HEK293T (cell line): ENCODE measurements at regions not wholly inside any gene's neighbourhood (a gene's known extent, or its start where the extent isn't known, plus 50 kb on each side); places are given as distances from the start of the nearest gene placed in this dataset.

ENCODE experiments used
- CTCF ChIA-PET: fragments of 350-600 bp; formaldehyde crosslinking; extraction: SDS; loops from one replicate; lab custom pipeline; 2021; ENCODE audit warnings: antibody characterized with exemption, inconsistent platforms; lab: Yijun Ruan, JAX
- POLR2A ChIA-PET: fragments of 350-600 bp; formaldehyde crosslinking; extraction: SDS; loops from one replicate; lab custom pipeline; 2020; ENCODE audit warnings: antibody characterized with exemption, inconsistent platforms; lab: Yijun Ruan, JAX
- DNase-seq: peaks from one replicate; pipeline ENCODE4 v3.0.0; 2012; ENCODE audit warnings: mixed read lengths; ENCODE audit errors: extremely low spot score
- ARNT ChIP-seq: fragments of 450-650 bp; IDR thresholded peaks from 2 replicates; pipeline ENCODE4 v1.6.1; 2017; ENCODE audit warnings: mild to moderate bottlenecking
- BHLHE40 ChIP-seq: fragments of 450-650 bp; IDR thresholded peaks from 2 replicates; pipeline ENCODE4 v1.6.1; 2016; ENCODE audit warnings: mild to moderate bottlenecking, moderate library complexity, borderline replicate concordance
- CTBP1 ChIP-seq: fragments of 450-650 bp; IDR thresholded peaks from 2 replicates; pipeline ENCODE4 v1.6.1; 2016; ENCODE audit warnings: borderline replicate concordance
- ELF4 ChIP-seq: fragments of 450-650 bp; IDR thresholded peaks from 2 replicates; pipeline ENCODE4 v1.6.1; 2017; ENCODE audit warnings: antibody characterized with exemption
- FOXA1 ChIP-seq: fragments of 450-650 bp; IDR thresholded peaks from 2 replicates; pipeline ENCODE4 v1.6.1; 2016; ENCODE audit warnings: mild to moderate bottlenecking
- FOXK2 ChIP-seq: fragments of 450-650 bp; IDR thresholded peaks from 2 replicates; pipeline ENCODE4 v1.6.1; 2016; ENCODE audit warnings: mild to moderate bottlenecking
- FOXM1 ChIP-seq: fragments of 450-650 bp; IDR thresholded peaks from 2 replicates; pipeline ENCODE4 v1.6.1; 2017; ENCODE audit warnings: mild to moderate bottlenecking, borderline replicate concordance
- HDGF ChIP-seq: fragments of 450-650 bp; IDR thresholded peaks from 2 replicates; pipeline ENCODE4 v1.6.1; 2017; ENCODE audit warnings: antibody characterized with exemption, borderline replicate concordance
- L3MBTL2 ChIP-seq: fragments of 450-650 bp; conservative IDR thresholded peaks from 2 replicates; pipeline ENCODE4 v1.6.1; 2016; ENCODE audit warnings: mild to moderate bottlenecking
- LEF1 ChIP-seq: fragments of 450-650 bp; IDR thresholded peaks from 2 replicates; pipeline ENCODE4 v1.6.1; 2017; ENCODE audit warnings: mild to moderate bottlenecking, borderline replicate concordance
- NFRKB ChIP-seq: fragments of 450-650 bp; IDR thresholded peaks from 2 replicates; pipeline ENCODE4 v1.6.1; 2016; ENCODE audit warnings: mild to moderate bottlenecking, moderate library complexity
- SP1 ChIP-seq: fragments of 450-650 bp; IDR thresholded peaks from 2 replicates; pipeline ENCODE4 v1.6.1; 2017
- SUZ12 ChIP-seq: fragments of 450-650 bp; IDR thresholded peaks from 2 replicates; pipeline ENCODE4 v1.6.1; 2016; ENCODE audit warnings: mild to moderate bottlenecking
- TARDBP ChIP-seq: fragments of 450-650 bp; IDR thresholded peaks from 2 replicates; pipeline ENCODE4 v1.6.1; 2016
- ZNF384 ChIP-seq: fragments of 450-650 bp; IDR thresholded peaks from 2 replicates; pipeline ENCODE4 v1.6.1; 2016
- TF ChIP-seq, protein P1 (sequence below): fragments of 450-650 bp; IDR thresholded peaks from 2 replicates; pipeline ENCODE4 v1.6.1; 2016

DNA sequence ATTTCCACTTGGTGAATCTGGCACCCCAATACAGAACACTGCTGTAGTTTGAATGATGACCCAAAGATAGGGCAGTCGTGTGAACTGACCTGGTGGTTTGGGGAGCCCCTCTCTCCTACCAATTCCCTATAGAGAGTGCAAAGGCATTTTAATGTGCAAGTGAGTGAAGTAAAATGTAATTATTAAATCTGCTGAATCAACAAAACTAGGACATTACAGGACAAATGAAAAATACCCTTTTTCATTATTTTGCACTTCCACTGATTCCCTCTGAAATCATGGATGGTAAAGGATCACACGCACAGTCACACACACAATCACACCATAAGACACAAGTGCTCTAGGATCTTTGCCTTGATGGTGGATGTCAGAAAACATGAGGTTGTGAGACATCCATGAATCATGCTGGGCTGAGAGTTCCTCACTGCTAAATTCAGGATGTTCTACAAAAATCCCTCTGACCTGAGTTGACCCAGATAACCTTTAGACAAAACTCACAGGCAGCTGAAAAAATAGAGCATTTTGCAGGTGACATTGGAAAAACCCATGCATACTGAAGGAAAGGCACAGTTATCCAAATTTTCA lies 197.4 kb downstream of the FBXO15 start:
- TF ChIP-seq SUZ12: no peak
- TF ChIP-seq ARNT: no peak
- no peak for TF ChIP-seq FOXM1
- no peak for TF ChIP-seq CTBP1
- TF ChIP-seq FOXA1: no peak
- no peak for TF ChIP-seq ZNF384
- TF ChIP-seq HDGF: no peak
- TF ChIP-seq BHLHE40: no peak
- TF ChIP-seq ELF4: no peak
- no peak for TF ChIP-seq NFRKB
- TF ChIP-seq LEF1: no peak
- TF ChIP-seq, protein P1, sequence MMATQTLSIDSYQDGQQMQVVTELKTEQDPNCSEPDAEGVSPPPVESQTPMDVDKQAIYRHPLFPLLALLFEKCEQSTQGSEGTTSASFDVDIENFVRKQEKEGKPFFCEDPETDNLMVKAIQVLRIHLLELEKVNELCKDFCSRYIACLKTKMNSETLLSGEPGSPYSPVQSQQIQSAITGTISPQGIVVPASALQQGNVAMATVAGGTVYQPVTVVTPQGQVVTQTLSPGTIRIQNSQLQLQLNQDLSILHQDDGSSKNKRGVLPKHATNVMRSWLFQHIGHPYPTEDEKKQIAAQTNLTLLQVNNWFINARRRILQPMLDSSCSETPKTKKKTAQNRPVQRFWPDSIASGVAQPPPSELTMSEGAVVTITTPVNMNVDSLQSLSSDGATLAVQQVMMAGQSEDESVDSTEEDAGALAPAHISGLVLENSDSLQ: no peak
- no peak for TF ChIP-seq SP1
- TF ChIP-seq L3MBTL2: no peak
- no peak for TF ChIP-seq FOXK2
- no peak for TF ChIP-seq TARDBP
- POLR2A ChIA-PET: no interaction called here
- CTCF ChIA-PET: no interaction called here
- DNase-seq: no peak

DNA sequence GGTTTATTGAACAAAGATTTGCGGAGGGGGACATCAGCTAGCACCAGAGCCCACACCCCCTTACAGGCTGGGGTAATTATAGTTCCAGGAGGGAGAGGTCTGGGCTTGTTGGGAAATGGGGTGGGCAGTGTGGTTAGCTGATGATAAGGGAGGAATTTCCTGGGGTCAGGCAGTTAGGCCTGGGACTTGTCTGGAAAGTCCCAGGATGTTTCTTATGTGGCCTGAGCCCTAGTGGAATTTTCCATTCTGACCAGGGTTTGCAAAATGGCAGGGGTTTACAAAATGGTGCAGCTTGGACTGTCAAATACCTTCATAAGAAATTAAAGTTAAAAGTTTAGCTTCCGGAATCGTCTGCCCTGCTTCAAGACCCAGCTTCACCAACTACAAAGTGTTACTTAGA lies 199.1 kb downstream of the FBXO15 start:
- TF ChIP-seq BHLHE40: no peak
- no peak for TF ChIP-seq SUZ12
- TF ChIP-seq CTBP1: no peak
- no peak for TF ChIP-seq TARDBP
- no peak for TF ChIP-seq ARNT
- no peak for TF ChIP-seq NFRKB
- no peak for TF ChIP-seq ELF4
- TF ChIP-seq, protein P1: no peak
- TF ChIP-seq HDGF: no peak
- TF ChIP-seq LEF1: no peak
- TF ChIP-seq FOXM1: no peak
- no peak for TF ChIP-seq SP1
- TF ChIP-seq FOXA1: no peak
- no peak for TF ChIP-seq FOXK2
- no peak for TF ChIP-seq ZNF384
- TF ChIP-seq L3MBTL2: no peak
- DNase-seq: no peak
- ChIA-PET CTCF (no interaction called here), POLR2A (no interaction called here)

DNA sequence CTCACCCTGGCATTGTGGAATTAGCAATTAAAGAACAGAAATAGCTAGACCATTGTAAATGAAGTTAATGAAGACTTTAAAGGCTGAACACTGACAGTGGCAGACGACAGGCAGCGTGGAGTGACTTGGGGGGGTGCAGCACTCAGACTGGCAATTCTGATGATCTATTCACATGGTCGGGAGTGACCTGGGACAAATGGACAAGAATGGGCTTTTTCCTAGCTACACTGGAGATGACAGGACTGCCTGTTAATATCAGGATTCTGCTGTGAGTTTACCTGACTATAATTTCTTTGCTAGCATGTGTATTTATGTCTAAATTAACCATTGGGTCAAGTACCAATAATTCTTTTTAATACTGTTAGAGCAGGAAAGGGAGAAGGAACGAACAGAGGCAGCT lies 199.6 kb downstream of the FBXO15 start:
- ChIA-PET CTCF (no interaction called here), POLR2A (no interaction called here)
- no peak for DNase-seq
- TF ChIP-seq ARNT (no peak), FOXK2 (no peak), TARDBP (no peak), CTBP1 (no peak), SP1 (no peak), FOXA1 (no peak), ELF4 (no peak), L3MBTL2 (no peak), ZNF384 (no peak)

DNA sequence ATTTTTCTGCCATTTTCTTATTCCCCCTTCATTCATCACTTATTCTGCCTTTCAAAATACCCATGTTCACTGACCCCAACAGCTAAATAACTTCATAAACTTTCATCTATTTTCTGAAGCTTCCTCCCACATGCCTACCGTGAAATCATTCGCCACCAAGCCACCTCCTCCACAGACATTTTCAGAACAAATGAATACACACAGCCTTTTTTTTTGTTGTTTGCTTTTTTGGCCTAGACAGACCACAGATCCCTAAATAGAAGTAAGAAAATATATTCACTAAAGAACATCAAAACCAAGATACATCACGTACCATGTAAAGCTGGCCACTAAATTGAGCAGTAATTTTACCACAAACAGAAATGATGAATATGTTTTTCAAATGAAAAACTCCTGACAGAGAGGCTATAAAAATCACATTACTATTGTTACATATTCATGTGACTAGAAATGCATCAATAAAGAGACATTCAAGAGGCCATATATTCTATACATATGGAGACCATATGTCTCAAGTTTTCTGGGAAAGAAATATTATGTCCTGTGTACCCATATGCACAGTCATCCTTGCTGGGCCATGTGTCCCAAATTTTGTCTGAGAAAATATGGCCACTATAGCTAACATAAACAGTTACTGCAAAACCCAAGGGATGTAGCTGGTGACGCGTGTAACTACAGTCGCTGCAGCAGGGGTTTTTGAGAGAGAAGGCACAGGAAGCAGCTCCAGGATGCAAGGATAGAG lies 200.3 kb downstream of the FBXO15 start:
- ChIA-PET POLR2A (no interaction called here), CTCF (no interaction called here)
- no peak for TF ChIP-seq SUZ12
- no peak for TF ChIP-seq ARNT
- TF ChIP-seq LEF1: no peak
- TF ChIP-seq FOXK2: no peak
- TF ChIP-seq ELF4: no peak
- TF ChIP-seq HDGF: no peak
- TF ChIP-seq FOXM1: no peak
- TF ChIP-seq TARDBP: no peak
- no peak for TF ChIP-seq FOXA1
- TF ChIP-seq, protein P1: no peak
- no peak for TF ChIP-seq ZNF384
- TF ChIP-seq SP1: no peak
- TF ChIP-seq CTBP1: no peak
- no peak for TF ChIP-seq NFRKB
- TF ChIP-seq BHLHE40: no peak
- TF ChIP-seq L3MBTL2: no peak
- no peak for DNase-seq

DNA sequence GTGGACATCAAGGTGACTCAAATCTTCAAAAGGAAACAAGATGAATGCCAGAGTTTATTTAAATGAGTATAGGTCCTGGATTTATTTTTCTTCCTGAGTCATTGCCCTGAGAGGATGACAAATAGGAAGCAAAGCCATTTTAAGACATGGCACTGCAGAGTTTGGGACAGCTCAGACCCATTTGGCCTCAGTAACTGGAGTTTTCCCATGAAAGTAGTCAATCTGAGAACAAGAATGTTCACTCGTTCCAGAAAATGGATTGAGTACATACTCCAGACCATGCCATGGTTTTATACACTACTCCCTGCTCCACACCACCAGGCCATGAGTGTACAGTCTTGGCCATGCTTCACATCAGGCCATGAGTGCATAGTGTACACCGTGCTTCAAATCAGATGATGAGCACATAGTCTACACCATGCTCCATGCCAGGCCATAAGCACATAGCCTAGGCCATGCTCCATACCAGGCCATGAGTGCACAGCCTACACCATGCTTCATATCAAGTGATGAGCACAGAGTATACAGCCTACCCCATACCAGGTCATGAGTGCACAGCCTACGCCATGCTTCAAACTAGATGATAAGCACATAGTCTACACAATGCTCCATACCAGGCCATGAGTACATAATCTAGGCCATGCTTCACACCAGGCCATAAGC lies 202.4 kb downstream of the FBXO15 start:
- DNase-seq: no peak
- CTCF ChIA-PET: no interaction called here
- TF ChIP-seq TARDBP: no peak
- TF ChIP-seq FOXM1: no peak
- no peak for TF ChIP-seq HDGF
- TF ChIP-seq SP1: no peak
- TF ChIP-seq, protein P1: no peak
- TF ChIP-seq FOXA1: no peak
- TF ChIP-seq FOXK2: no peak
- TF ChIP-seq SUZ12: no peak
- no peak for TF ChIP-seq L3MBTL2
- no peak for TF ChIP-seq NFRKB

More for the DNA sequence above, 202.4 kb downstream of the FBXO15 start:
- POLR2A ChIA-PET: no interaction called here
